H1 (cell line): ENCODE measurements at regions not wholly inside any gene's neighbourhood (a gene's known extent, or its start where the extent isn't known, plus 50 kb on each side); places are given as distances from the start of the nearest gene placed in this dataset.

ENCODE experiments used
- CTCF ChIA-PET: fragments of 300-600 bp; sonication (Branson Sonifier 250); formaldehyde crosslinking; loops from one replicate; lab custom pipeline; 2021; ENCODE audit not compliant: partially characterized antibody; lab: Charles Lee
- POLR2A ChIA-PET: fragments of 300-600 bp; sonication (Branson Sonifier 250); formaldehyde crosslinking; loops from one replicate; lab custom pipeline; 2021; ENCODE audit warnings: inconsistent platforms; ENCODE audit not compliant: partially characterized antibody; lab: Charles Lee
- DNase-seq, 2 experiments: peaks; one replicate each; pipeline versions ENCODE4 v3.0.0 to v3.0.0-alpha.2; 2010 to 2022; ENCODE audit warnings: low spot score in 2 of 2, low read depth in 1 of 2, mixed read lengths in 1 of 2
- FAIRE-seq: peaks from 2 replicates; lab custom pipeline; 2011; peaks lifted over from hg19 to GRCh38; lab: Jason Lieb, UNC
- H2AFZ ChIP-seq: 2 replicates; pipeline ENCODE4 v1.8.1; 2012; ENCODE audit warnings: low read length, inconsistent platforms
- H2AK5ac ChIP-seq: 2 replicates; pipeline ENCODE4 v1.6.1; 2013; ENCODE audit warnings: low read depth, low read length
- H2BK120ac ChIP-seq: replicated peaks from 2 replicates; pipeline ENCODE3; 2013; ENCODE audit warnings: low read depth, low read length, inconsistent platforms
- H2BK12ac ChIP-seq: 2 replicates; pipeline ENCODE4 v1.6.1; 2013; ENCODE audit warnings: low read depth, low read length
- H2BK15ac ChIP-seq: 2 replicates; pipeline ENCODE4 v1.6.1; 2013; ENCODE audit warnings: low read length
- H2BK20ac ChIP-seq: 2 replicates; pipeline ENCODE4 v1.6.1; 2013; ENCODE audit warnings: low read length
- H2BK5ac ChIP-seq: 2 replicates; pipeline ENCODE4 v1.6.1; 2013; ENCODE audit warnings: low read depth, low read length
- H3K14ac ChIP-seq: 2 replicates; pipeline ENCODE4 v1.6.1; 2013; ENCODE audit warnings: inconsistent platforms; ENCODE audit not compliant: insufficient read length
- H3K18ac ChIP-seq: 2 replicates; pipeline ENCODE4 v1.6.1; 2013; ENCODE audit warnings: low read length; ENCODE audit errors: extremely low read depth
- H3K23ac ChIP-seq: 2 replicates; pipeline ENCODE4 v1.6.1; 2013; ENCODE audit warnings: inconsistent platforms; ENCODE audit not compliant: insufficient read length
- H3K23me2 ChIP-seq: 2 replicates; pipeline ENCODE4 v1.6.1; 2013; ENCODE audit warnings: low read depth, low read length
- H3K27ac ChIP-seq: 2 replicates; pipeline ENCODE4 v1.6.1; 2011; ENCODE audit warnings: low read depth, low read length, inconsistent platforms
- H3K27me3 ChIP-seq, 4 experiments: replicated peaks in 1 of 4; 1 replicate in 1 of 4; 2 replicates in 3 of 4; pipeline versions ENCODE4 v1.6.1 to v1.8.1; 2011 to 2013; ENCODE audit warnings: low read length in 3 of 4, mild to moderate bottlenecking in 3 of 4, inconsistent platforms in 2 of 4, mixed read lengths in 2 of 4, moderate library complexity in 1 of 4; ENCODE audit not compliant: control insufficient read depth in 3 of 4, insufficient read depth in 3 of 4; ENCODE audit errors: extremely low read depth in 1 of 4
- H3K36me3 ChIP-seq, 4 experiments: 2 replicates each; pipeline versions ENCODE4 v1.6.1 to v1.8.1; 2011 to 2013; ENCODE audit warnings: mild to moderate bottlenecking in 4 of 4, low read length in 3 of 4, moderate library complexity in 2 of 4, control low read depth in 1 of 4, inconsistent platforms in 1 of 4; ENCODE audit not compliant: insufficient read depth in 4 of 4, control insufficient read depth in 2 of 4
- H3K4ac ChIP-seq: replicated peaks from 2 replicates; pipeline ENCODE3; 2013; ENCODE audit warnings: low read length, low read depth, mixed read lengths, inconsistent platforms; ENCODE audit not compliant: insufficient read length
- H3K4me1 ChIP-seq, 4 experiments: replicated peaks in 1 of 4; 1 replicate in 1 of 4; 2 replicates in 3 of 4; pipeline versions ENCODE4 v1.6.1 to v1.8.1; 2011 to 2013; ENCODE audit warnings: low read length in 3 of 4, inconsistent platforms in 2 of 4, mixed read lengths in 1 of 4; ENCODE audit not compliant: insufficient read depth in 4 of 4, control insufficient read depth in 3 of 4
- H3K4me2 ChIP-seq, 2 experiments: 2 replicates each; pipeline versions ENCODE4 v1.6.1 to v1.8.1; 2011 to 2013; ENCODE audit warnings: low read depth in 2 of 2, low read length in 2 of 2, control low read depth in 1 of 2, inconsistent platforms in 1 of 2, mild to moderate bottlenecking in 1 of 2; ENCODE audit not compliant: insufficient read depth in 1 of 2
- H3K4me3 ChIP-seq, 4 experiments: fragments of 200-600, 300-600 bp in 1 of 4; sonication (generic), shearing (Covaris generic), sonication (Bioruptor Twin) in 1 of 4; 2 replicates each; pipeline versions ENCODE4 v1.5.1 to v1.8.1; 2011 to 2016; ENCODE audit warnings: low read length in 4 of 4, low read depth in 3 of 4, control low read depth in 2 of 4, inconsistent platforms in 2 of 4, mild to moderate bottlenecking in 2 of 4, mixed read lengths in 1 of 4, moderate library complexity in 1 of 4; ENCODE audit not compliant: insufficient read depth in 2 of 4; ENCODE audit errors: extremely low read depth in 1 of 4
- H3K56ac ChIP-seq: replicated peaks from 2 replicates; pipeline ENCODE3; 2013; ENCODE audit warnings: low read depth, mild to moderate bottlenecking, mixed read lengths, low read length, inconsistent platforms; ENCODE audit not compliant: insufficient read length
- H3K79me1 ChIP-seq: 2 replicates; pipeline ENCODE4 v1.6.1; 2013; ENCODE audit warnings: low read depth, low read length, control low read depth
- H3K79me2 ChIP-seq, 2 experiments: 2 replicates each; pipeline versions ENCODE4 v1.6.1 to v1.8.1; 2012 to 2013; ENCODE audit warnings: low read length in 2 of 2, mild to moderate bottlenecking in 2 of 2, inconsistent platforms in 1 of 2; ENCODE audit not compliant: insufficient read depth in 2 of 2, control insufficient read depth in 1 of 2
- H3K9ac ChIP-seq, 4 experiments: replicated peaks in 1 of 4; 1 replicate in 1 of 4; 2 replicates in 3 of 4; pipeline versions ENCODE4 v1.6.1 to v1.8.1; 2011 to 2013; ENCODE audit warnings: low read depth in 3 of 4, low read length in 3 of 4, control low read depth in 2 of 4, mild to moderate bottlenecking in 2 of 4, moderate library complexity in 2 of 4, inconsistent platforms in 1 of 4; ENCODE audit errors: extremely low read depth in 1 of 4
- H3K9me3 ChIP-seq, 2 experiments: 2 replicates each; pipeline versions ENCODE4 v1.6.1 to v1.8.1; 2012 to 2013; ENCODE audit warnings: mild to moderate bottlenecking in 2 of 2, moderate library complexity in 2 of 2, control low read depth in 1 of 2, inconsistent platforms in 1 of 2, low read depth in 1 of 2, low read length in 1 of 2, mixed read lengths in 1 of 2; ENCODE audit not compliant: insufficient read depth in 2 of 2
- H4K20me1 ChIP-seq, 2 experiments: replicated peaks in 1 of 2; 2 replicates each; pipeline versions ENCODE3 to v1.8.1; 2011 to 2013; ENCODE audit warnings: inconsistent platforms in 2 of 2, low read length in 2 of 2, mild to moderate bottlenecking in 1 of 2; ENCODE audit not compliant: insufficient read depth in 2 of 2, control insufficient read depth in 1 of 2
- H4K5ac ChIP-seq: 2 replicates; pipeline ENCODE4 v1.6.1; 2013; ENCODE audit warnings: low read length, low read depth, mixed read lengths, inconsistent platforms; ENCODE audit not compliant: insufficient read length
- H4K8ac ChIP-seq: 2 replicates; pipeline ENCODE4 v1.8.0; 2013; ENCODE audit warnings: mild to moderate bottlenecking, moderate library complexity, low read length, inconsistent platforms; ENCODE audit not compliant: insufficient read depth; ENCODE audit errors: extremely low read depth
- H4K91ac ChIP-seq: replicated peaks from 2 replicates; pipeline ENCODE3; 2013; ENCODE audit warnings: low read length, mixed read lengths, inconsistent platforms; ENCODE audit not compliant: insufficient read length
- ASH2L ChIP-seq: fragments of 200-600, 300-600 bp; sonication (generic); IDR thresholded peaks from one replicate; pipeline ENCODE4 v1.7.1; 2017; ENCODE audit warnings: low read length
- BCL11A ChIP-seq, 2 experiments: IDR thresholded peaks; one replicate each; pipeline ENCODE4 v1.6.1; 2011; ENCODE audit warnings: low read depth in 2 of 2, low read length in 2 of 2, mild to moderate bottlenecking in 2 of 2
- CBX8 ChIP-seq: fragments of 300-800, 300-1000 bp; sonication (generic); IDR thresholded peaks from 2 replicates; pipeline ENCODE4 v1.7.1; 2016; ENCODE audit warnings: low read depth, low read length, borderline replicate concordance
- CHD2 ChIP-seq: IDR thresholded peaks from 2 replicates; pipeline ENCODE4 v1.6.1; 2012; ENCODE audit warnings: low read length, improper control_type of control experiment
- CTBP2 ChIP-seq: IDR thresholded peaks from 2 replicates; pipeline ENCODE4 v1.7.0; 2011; ENCODE audit warnings: borderline replicate concordance, mild to moderate bottlenecking, moderate library complexity, mixed read lengths, low read length; ENCODE audit not compliant: insufficient read depth, insufficient read length
- HDAC6 ChIP-seq: IDR thresholded peaks from one replicate; pipeline ENCODE4 v1.7.1; 2012; ENCODE audit warnings: low read depth, mild to moderate bottlenecking, inconsistent platforms, low read length, moderate library complexity
- JUND ChIP-seq: IDR thresholded peaks from 2 replicates; pipeline ENCODE4 v1.6.1; 2011; ENCODE audit warnings: mild to moderate bottlenecking, improper control_type of control experiment, low read length
- KDM1A ChIP-seq: fragments of 200-600, 300-600 bp; sonication (generic); IDR thresholded peaks from 2 replicates; pipeline ENCODE4 v1.7.1; 2016; ENCODE audit warnings: mild to moderate bottlenecking, low read length, borderline replicate concordance
- KDM4A ChIP-seq: IDR thresholded peaks from one replicate; pipeline ENCODE4 v1.7.1; 2012; ENCODE audit warnings: low read depth, mild to moderate bottlenecking, moderate library complexity, low read length, inconsistent platforms; ENCODE audit not compliant: severe bottlenecking
- NANOG ChIP-seq: IDR thresholded peaks from 2 replicates; pipeline ENCODE4 v1.6.1; 2011; ENCODE audit warnings: low read length, low read depth, mild to moderate bottlenecking, inconsistent platforms; ENCODE audit not compliant: insufficient read depth, poor library complexity, severe bottlenecking
- RNF2 ChIP-seq: fragments of 200-900, 300-1000 bp; sonication (generic); IDR thresholded peaks from 2 replicates; pipeline ENCODE4 v1.7.1; 2016; ENCODE audit warnings: borderline replicate concordance, low read depth, mild to moderate bottlenecking, antibody characterized with exemption, low read length; ENCODE audit not compliant: poor library complexity, severe bottlenecking; ENCODE audit errors: missing control alignments
- SIN3A ChIP-seq, 2 experiments: IDR thresholded peaks in 1 of 2; conservative IDR thresholded peaks in 1 of 2; 2 replicates each; pipeline ENCODE4 v1.6.1; 2011 to 2012; ENCODE audit warnings: low read length in 2 of 2, improper control_type of control experiment in 1 of 2, low read depth in 1 of 2, mild to moderate bottlenecking in 1 of 2
- SIX5 ChIP-seq: IDR thresholded peaks from 2 replicates; pipeline ENCODE4 v1.6.1; 2011; ENCODE audit warnings: mild to moderate bottlenecking, low read depth, low read length
- TAF1 ChIP-seq: IDR thresholded peaks from 2 replicates; pipeline ENCODE4 v1.6.1; 2011; ENCODE audit warnings: mild to moderate bottlenecking, low read depth, low read length
- WGBS, 2 experiments: shearing (Covaris generic) in 1 of 2; methylation state at CpG; one replicate each; pipeline versions ENCODE4 v1.1.6 to v1.1.7; 2013 to 2015; ENCODE audit warnings: low lambda C conversion rate in 2 of 2, mixed read lengths in 2 of 2, inconsistent platforms in 1 of 2, low coverage in 1 of 2, missing lambda C conversion rate in 1 of 2; ENCODE audit not compliant: insufficient replicate concordance in 2 of 2, insufficient coverage in 1 of 2, insufficient read length in 1 of 2; ENCODE audit errors: extremely low coverage in 1 of 2, missing lambda C conversion rate in 1 of 2; 5-methylcytosine and 5-hydroxymethylcytosine counted together

GRCh38 chr3:147886879-147887278 is 477.7 kb downstream of the ZIC1 start:
- POLR2A ChIA-PET = no interaction called here
- no peak overlapping the region for H2BK15ac ChIP-seq
- no peak overlapping the region for H2AFZ ChIP-seq
- peaks cover 0 to 3% (median 0%) of the 10 kb centered on the region in 4 experiments; a peak in 1 of 8 replicates for H3K36me3 ChIP-seq
- no peak overlapping the region for H3K9ac ChIP-seq
- no peak overlapping the region for H3K4me3 ChIP-seq
- no peak overlapping the region for H3K18ac ChIP-seq
- TF ChIP-seq BCL11A (IDR thresholded peaks at IDR 0.05; ENCODE audit: low read depth in 2 of 2, low read length in 2 of 2) (no peak), CBX8 (no peak), TAF1 (no peak), KDM1A (no peak), ASH2L (no peak), CHD2 (no peak), JUND (no peak), NANOG (no peak), KDM4A (no peak), SIN3A (conservative IDR thresholded peaks at IDR 0.05 in 1 of 2, IDR thresholded peaks at IDR 0.05 in 1 of 2; ENCODE audit: low read depth in 1 of 2, low read length in 2 of 2) (no peak), SIX5 (no peak), CTBP2 (no peak), HDAC6 (no peak), RNF2 (no peak)
- H3K4me2 ChIP-seq = no peak overlapping the region
- H2BK20ac ChIP-seq = no peak overlapping the region
- H3K79me1 ChIP-seq = no peaks in the 10 kb centered on the region
- CTCF ChIA-PET = interaction anchor here (0.6 kb wide), 1 partner anchor 176 kb away, joined by 3 read pairs; no protein-coding TSS in a partner anchor
- H3K4ac ChIP-seq = no peak overlapping the region
- no peak overlapping the region for H3K14ac ChIP-seq
- H2AK5ac ChIP-seq = no peak overlapping the region
- no peak overlapping the region for H4K8ac ChIP-seq
- no peak overlapping the region for H3K23ac ChIP-seq
- H3K4me1 ChIP-seq = no peaks in the 10 kb centered on the region
- H4K5ac ChIP-seq = no peak overlapping the region
- H2BK120ac ChIP-seq = no peak overlapping the region
- no peaks in the 10 kb centered on the region for H3K79me2 ChIP-seq
- H2BK12ac ChIP-seq = no peak overlapping the region
- DNase-seq (no peak), FAIRE-seq (no peak)
- WGBS, 2 experiments = 91% methylated on average over 2 of the region's 2 CpGs; no CpG with 5 or more reads in 1 of the 2 experiments
- no peaks in the 10 kb centered on the region for H3K27me3 ChIP-seq
- H4K20me1 ChIP-seq = no peaks in the 10 kb centered on the region
- no peaks in the 10 kb centered on the region for H3K23me2 ChIP-seq
- no peak overlapping the region for H4K91ac ChIP-seq
- H2BK5ac ChIP-seq = no peak overlapping the region
- no peak overlapping the region for H3K56ac ChIP-seq
- peaks cover 16 to 20% of the 10 kb centered on the region in 2 experiments for H3K9me3 ChIP-seq
- H3K27ac ChIP-seq = no peak overlapping the region
